ENCODE measurements at regions not wholly inside any gene's neighbourhood (a gene's known extent, or its start where the extent isn't known, plus 50 kb on each side); places are given as distances from the start of the nearest gene placed in this dataset.

GRCh38 chr18:7173216-7173615, 55.6 kb upstream of the LAMA1 start:
- peaks cover 4% of the 10 kb centered on the region for H3K4me1 ChIP-seq (ENCODE audit: insufficient read depth, low read length)
- H3K27ac ChIP-seq (ENCODE audit: low read depth, low read length): no peak overlapping the region
- no peak overlapping the region for H2AFZ ChIP-seq (ENCODE audit: low read depth, low read length)
- Mint-ChIP-seq H3K36me3 (ENCODE audit: low read depth, unreplicated experiment) (no peaks in the 10 kb centered on the region), H3K27me3 (ENCODE audit: low read depth, unreplicated experiment) (peaks cover 6% of the 10 kb centered on the region), H3K4me1 (ENCODE audit: low read depth, unreplicated experiment) (peaks cover 14% of the 10 kb centered on the region), H3K9me3 (ENCODE audit: unreplicated experiment) (no peaks in the 10 kb centered on the region), H3K4me3 (ENCODE audit: unreplicated experiment) (no peak overlapping the region), H3K27ac (ENCODE audit: unreplicated experiment) (no peak overlapping the region)
- H3K27me3 ChIP-seq (ENCODE audit: insufficient read depth, low read length): no peaks in the 10 kb centered on the region
- no peak for TF ChIP-seq CTCF (IDR thresholded peaks at IDR 0.05; ENCODE audit: insufficient read depth, low read depth, low read length)
- TF ChIP-seq EZH2 (IDR thresholded peaks at IDR 0.05; ENCODE audit: insufficient read depth, low read length): no peak
- no peak overlapping the region for H3K4me2 ChIP-seq (ENCODE audit: low read length)
- H3K79me2 ChIP-seq (ENCODE audit: insufficient read depth, low read length): no peaks in the 10 kb centered on the region
- no peak overlapping the region for H3K9ac ChIP-seq (ENCODE audit: low read length)
- DNase-seq (ENCODE audit: low read depth) (no peak), FAIRE-seq (no peak)
- H3K9me3 ChIP-seq (ENCODE audit: insufficient read depth, low read depth, low read length): no peaks in the 10 kb centered on the region
- H3K4me3 ChIP-seq (ENCODE audit: insufficient read depth, low read depth, low read length): no peak overlapping the region
- H4K20me1 ChIP-seq (ENCODE audit: insufficient read depth, low read length): no peaks in the 10 kb centered on the region
- no peaks in the 10 kb centered on the region for H3K36me3 ChIP-seq (ENCODE audit: insufficient read depth, low read length)

GRCh38 chr18:7172611-7173010, 55.0 kb upstream of the LAMA1 start:
- Histone ChIP-seq H3K79me2 (ENCODE audit: insufficient read depth, low read length) (no peaks in the 10 kb centered on the region), H3K4me3 (ENCODE audit: insufficient read depth, low read depth, low read length) (no peak overlapping the region), H4K20me1 (ENCODE audit: insufficient read depth, low read length) (no peaks in the 10 kb centered on the region), H3K4me1 (ENCODE audit: insufficient read depth, low read length) (peaks cover 4% of the 10 kb centered on the region), H3K4me2 (ENCODE audit: low read length) (peak overlapping the region; percentile 5), H3K9ac (ENCODE audit: low read length) (no peak overlapping the region), H2AFZ (ENCODE audit: low read depth, low read length) (peak overlapping the region; percentile 34), H3K27me3 (ENCODE audit: insufficient read depth, low read length) (no peaks in the 10 kb centered on the region), H3K36me3 (ENCODE audit: insufficient read depth, low read length) (no peaks in the 10 kb centered on the region), H3K27ac (ENCODE audit: low read depth, low read length) (no peak overlapping the region), H3K9me3 (ENCODE audit: insufficient read depth, low read depth, low read length) (no peaks in the 10 kb centered on the region)
- H3K4me3 Mint-ChIP-seq (ENCODE audit: unreplicated experiment): no peak overlapping the region
- peak overlapping the region; percentile 66 for H3K27ac Mint-ChIP-seq (ENCODE audit: unreplicated experiment)
- no peak for TF ChIP-seq EZH2 (IDR thresholded peaks at IDR 0.05; ENCODE audit: insufficient read depth, low read length)
- TF ChIP-seq CTCF (IDR thresholded peaks at IDR 0.05; ENCODE audit: insufficient read depth, low read depth, low read length): no peak
- H3K27me3 Mint-ChIP-seq (ENCODE audit: low read depth, unreplicated experiment): peaks cover 6% of the 10 kb centered on the region
- H3K4me1 Mint-ChIP-seq (ENCODE audit: low read depth, unreplicated experiment): peaks cover 14% of the 10 kb centered on the region
- H3K9me3 Mint-ChIP-seq (ENCODE audit: unreplicated experiment): no peaks in the 10 kb centered on the region
- H3K36me3 Mint-ChIP-seq (ENCODE audit: low read depth, unreplicated experiment): no peaks in the 10 kb centered on the region
- DNase-seq (ENCODE audit: low read depth) (peak; percentile 64), FAIRE-seq (no peak)

- DNase-seq (ENCODE audit: low read depth): no peak
- H2AFZ ChIP-seq (ENCODE audit: low read depth, low read length): no peak overlapping the region
- no peaks in the 10 kb centered on the region for H3K9me3 Mint-ChIP-seq (ENCODE audit: unreplicated experiment)
- H3K79me2 ChIP-seq (ENCODE audit: insufficient read depth, low read length): no peaks in the 10 kb centered on the region
- no peak overlapping the region for H3K9ac ChIP-seq (ENCODE audit: low read length)
- TF ChIP-seq CTCF (IDR thresholded peaks at IDR 0.05; ENCODE audit: insufficient read depth, low read depth, low read length): no peak
- TF ChIP-seq EZH2 (IDR thresholded peaks at IDR 0.05; ENCODE audit: insufficient read depth, low read length): no peak
- H3K4me2 ChIP-seq (ENCODE audit: low read length): no peak overlapping the region
- H3K4me3 ChIP-seq (ENCODE audit: insufficient read depth, low read depth, low read length): no peak overlapping the region
- no peak for FAIRE-seq
- no peak overlapping the region for H3K4me3 Mint-ChIP-seq (ENCODE audit: unreplicated experiment)
- no peak overlapping the region for H3K27ac ChIP-seq (ENCODE audit: low read depth, low read length)
- H3K9me3 ChIP-seq (ENCODE audit: insufficient read depth, low read depth, low read length): no peaks in the 10 kb centered on the region
- H3K36me3 ChIP-seq (ENCODE audit: insufficient read depth, low read length): no peaks in the 10 kb centered on the region
- H3K27me3 ChIP-seq (ENCODE audit: insufficient read depth, low read length): no peaks in the 10 kb centered on the region
- H4K20me1 ChIP-seq (ENCODE audit: insufficient read depth, low read length): no peaks in the 10 kb centered on the region
- peaks cover 4% of the 10 kb centered on the region for H3K4me1 ChIP-seq (ENCODE audit: insufficient read depth, low read length)
- H3K27ac Mint-ChIP-seq (ENCODE audit: unreplicated experiment): no peak overlapping the region
- peaks cover 21% of the 10 kb centered on the region for H3K4me1 Mint-ChIP-seq (ENCODE audit: low read depth, unreplicated experiment)
- peaks cover 7% of the 10 kb centered on the region for H3K27me3 Mint-ChIP-seq (ENCODE audit: low read depth, unreplicated experiment)
- H3K36me3 Mint-ChIP-seq (ENCODE audit: low read depth, unreplicated experiment): no peaks in the 10 kb centered on the region
Observed at GRCh38 chr18:7170292-7170691, 52.7 kb upstream of the LAMA1 start.

All from astrocyte (in vitro differentiated cells and primary cell).